A673 (cell line): ENCODE measurements at regions not wholly inside any gene's neighbourhood (a gene's known extent, or its start where the extent isn't known, plus 50 kb on each side); places are given as distances from the start of the nearest gene placed in this dataset.

Experiments
- BruUV-seq: library from RNA; stranded (reverse); fragments of 400-500 nt; replicated peaks from 2 replicates; lab custom pipeline; 2021; lab: Mats Ljungman, UMichigan
- CTCF ChIA-PET: fragments of 300-600 bp; sonication (Branson Sonifier 250); formaldehyde crosslinking; loops from one replicate; lab custom pipeline; 2022; ENCODE audit warnings: antibody characterized with exemption; lab: Charles Lee
- POLR2A ChIA-PET: fragments of 300-600 bp; sonication (Branson Sonifier 250); formaldehyde crosslinking; loops from one replicate; lab custom pipeline; 2022; ENCODE audit warnings: antibody characterized with exemption; ENCODE audit not compliant: low non-redundant PET; lab: Charles Lee
- DNase-seq: peaks from one replicate; pipeline ENCODE4 v3.0.0-alpha.2; 2015; ENCODE audit warnings: low spot score
- H3K27ac ChIP-seq: fragments of 200-600 bp; sonication (generic); 2 replicates; pipeline ENCODE4 v1.5.1; 2016; ENCODE audit warnings: mixed run types, low read depth, mild to moderate bottlenecking, mixed read lengths, antibody characterized with exemption, low read length; ENCODE audit not compliant: poor library complexity, severe bottlenecking
- H3K27me3 ChIP-seq: fragments of 200-600 bp; sonication (generic); replicated peaks from 2 replicates; pipeline ENCODE4 v1.6.1; 2017; ENCODE audit warnings: mixed run types, low read depth, mild to moderate bottlenecking, mixed read lengths, antibody characterized with exemption, low read length; ENCODE audit not compliant: insufficient read depth, poor library complexity
- H3K36me3 ChIP-seq: fragments of 200-600 bp; sonication (generic); 2 replicates; pipeline ENCODE4 v1.6.1; 2016; ENCODE audit warnings: mixed run types, mild to moderate bottlenecking, mixed read lengths, antibody characterized with exemption, low read length; ENCODE audit not compliant: insufficient read depth, poor library complexity, severe bottlenecking
- H3K4me1 ChIP-seq: fragments of 200-600 bp; sonication (generic); 2 replicates; pipeline ENCODE4 v1.6.1; 2017; ENCODE audit warnings: mixed run types, mild to moderate bottlenecking, mixed read lengths, antibody characterized with exemption, low read length; ENCODE audit not compliant: insufficient read depth, poor library complexity, severe bottlenecking
- H3K4me3 ChIP-seq: fragments of 200-600 bp; sonication (generic); 2 replicates; pipeline ENCODE4 v1.5.1; 2016; ENCODE audit warnings: low read depth, mixed run types, mild to moderate bottlenecking, mixed read lengths, low read length; ENCODE audit not compliant: poor library complexity, severe bottlenecking
- H3K9me3 ChIP-seq: fragments of 200-600 bp; sonication (generic); 2 replicates; pipeline ENCODE4 v1.6.1; 2016; ENCODE audit warnings: mixed run types, low read depth, mild to moderate bottlenecking, mixed read lengths, antibody characterized with exemption, low read length; ENCODE audit not compliant: poor library complexity, severe bottlenecking
- CTCF ChIP-seq: fragments of 300-800, 200-600 bp; sonication (generic); conservative IDR thresholded peaks from 2 replicates; pipeline ENCODE4 v1.5.1; 2017; ENCODE audit warnings: low read depth, mild to moderate bottlenecking, antibody characterized with exemption, low read length, moderate library complexity, mixed read lengths
- EZH2 ChIP-seq: fragments of 200-600 bp; sonication (generic); IDR thresholded peaks from 2 replicates; pipeline ENCODE4 v1.6.1; 2017; ENCODE audit warnings: borderline replicate concordance, low read depth, mild to moderate bottlenecking, mixed read lengths, antibody characterized with exemption, low read length; ENCODE audit not compliant: poor library complexity, severe bottlenecking
- intact Hi-C: fragments of 100-400 bp; cut with micrococcal nuclease; formaldehyde crosslinking; loops from one replicate; pipeline ENCODE4 v1.10.0; 2022; ENCODE audit not compliant: unreplicated experiment

GRCh38 chr2:186241874-186242273 lies 244.2 kb upstream of the ZC3H15 start:
- Histone ChIP-seq H3K36me3 (no peaks in the 10 kb centered on the region), H3K27me3 (no peaks in the 10 kb centered on the region), H3K4me1 (no peaks in the 10 kb centered on the region), H3K4me3 (no peak overlapping the region), H3K27ac (no peak overlapping the region), H3K9me3 (no peaks in the 10 kb centered on the region)
- no peak for DNase-seq
- POLR2A ChIA-PET, result no interaction called here
- TF ChIP-seq CTCF, result no peak
- no peak for TF ChIP-seq EZH2
- CTCF ChIA-PET, result no interaction called here
- intact Hi-C loops, result no loop called here
- no TSS peak for BruUV-seq

GRCh38 chr2:186254759-186255158 lies 231.3 kb upstream of the ZC3H15 start:
- DNase-seq, result no peak
- CTCF ChIA-PET, result interaction anchor here (1.0 kb wide), 1 partner anchor 213 kb away, joined by 4 read pairs; no protein-coding TSS in a partner anchor
- intact Hi-C loops, result loop anchor here (5.0 to 10.0 kb wide), 4 partner anchors 517 to 1050 kb away; partner anchors contain the start of gene FSIP2
- Histone ChIP-seq H3K9me3 (no peaks in the 10 kb centered on the region), H3K4me3 (no peak overlapping the region), H3K36me3 (no peaks in the 10 kb centered on the region), H3K27ac (no peak overlapping the region), H3K4me1 (no peaks in the 10 kb centered on the region), H3K27me3 (no peaks in the 10 kb centered on the region)
- POLR2A ChIA-PET, result no interaction called here
- no TSS peak for BruUV-seq
- TF ChIP-seq EZH2 (no peak), CTCF (no peak)

GRCh38 chr2:186255823-186256222 lies 230.2 kb upstream of the ZC3H15 start:
- CTCF ChIA-PET, result no interaction called here
- intact Hi-C loops, result loop anchor here (5.0 to 10.0 kb wide), 4 partner anchors 519 to 1051 kb away; partner anchors contain the start of gene FSIP2
- TF ChIP-seq EZH2, result no peak
- no peak for TF ChIP-seq CTCF
- Histone ChIP-seq H3K27ac (no peak overlapping the region), H3K9me3 (no peaks in the 10 kb centered on the region), H3K27me3 (no peaks in the 10 kb centered on the region), H3K36me3 (no peaks in the 10 kb centered on the region), H3K4me3 (no peak overlapping the region), H3K4me1 (no peaks in the 10 kb centered on the region)
- no peak for DNase-seq
- BruUV-seq, result no TSS peak
- POLR2A ChIA-PET, result no interaction called here
